ENCODE measurements at regions not wholly inside any gene's neighbourhood (a gene's known extent, or its start where the extent isn't known, plus 50 kb on each side); places are given as distances from the start of the nearest gene placed in this dataset.

DNA sequence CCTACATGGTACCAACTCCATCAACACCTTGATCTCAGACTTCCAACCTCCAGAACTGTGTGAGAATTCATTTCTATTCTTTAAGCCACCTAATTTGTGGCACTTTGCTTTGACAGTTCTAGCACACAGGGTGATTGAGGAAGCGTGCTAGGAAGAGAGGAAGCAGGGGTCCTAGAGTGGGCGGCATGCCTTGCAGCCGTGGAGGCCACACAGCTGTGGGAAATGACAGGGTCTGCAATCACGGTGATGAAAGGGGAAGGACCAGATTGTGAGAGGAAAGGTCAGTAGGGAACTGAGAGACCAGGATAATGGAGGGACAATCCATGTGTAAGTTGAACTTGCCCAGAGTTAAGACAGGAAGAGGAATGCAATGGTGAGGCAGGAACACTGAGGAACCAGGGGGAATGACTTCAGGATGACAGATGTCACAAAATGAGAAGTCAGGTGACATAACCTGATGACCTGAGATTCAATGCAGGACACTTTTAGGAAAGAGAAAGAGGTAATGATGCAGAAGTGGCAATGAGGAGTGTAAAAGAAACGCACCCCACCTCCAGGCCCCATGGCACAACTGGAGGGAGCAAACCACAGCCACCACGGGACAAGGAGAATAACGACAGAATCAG, 87.3 kb upstream of the PIK3CG start:
- H3K79me2 ChIP-seq (ENCODE audit: control insufficient read depth, low read length), result no peaks in the 10 kb centered on the region
- no peak overlapping the region for H3K27ac ChIP-seq (ENCODE audit: low read depth, low read length)
- no peak overlapping the region for H3K4me2 ChIP-seq (ENCODE audit: low read length)
- 0 out of 2 replicates have a peak, but pooled peaks cover 8% of the 10 kb centered on the region for H3K27me3 ChIP-seq (ENCODE audit: control insufficient read depth, low read length)
- H3K9me2 ChIP-seq (replicated peaks; ENCODE audit: control insufficient read depth, low read length), result no peaks in the 10 kb centered on the region
- H3K4me1 ChIP-seq (ENCODE audit: control insufficient read depth, low read length), result no peaks in the 10 kb centered on the region
- H3F3A ChIP-seq (ENCODE audit: control insufficient read depth, insufficient read depth), result no peaks in the 10 kb centered on the region
- H3K4me3 ChIP-seq (ENCODE audit: low read length), result no peak overlapping the region
- TF ChIP-seq, protein P1, sequence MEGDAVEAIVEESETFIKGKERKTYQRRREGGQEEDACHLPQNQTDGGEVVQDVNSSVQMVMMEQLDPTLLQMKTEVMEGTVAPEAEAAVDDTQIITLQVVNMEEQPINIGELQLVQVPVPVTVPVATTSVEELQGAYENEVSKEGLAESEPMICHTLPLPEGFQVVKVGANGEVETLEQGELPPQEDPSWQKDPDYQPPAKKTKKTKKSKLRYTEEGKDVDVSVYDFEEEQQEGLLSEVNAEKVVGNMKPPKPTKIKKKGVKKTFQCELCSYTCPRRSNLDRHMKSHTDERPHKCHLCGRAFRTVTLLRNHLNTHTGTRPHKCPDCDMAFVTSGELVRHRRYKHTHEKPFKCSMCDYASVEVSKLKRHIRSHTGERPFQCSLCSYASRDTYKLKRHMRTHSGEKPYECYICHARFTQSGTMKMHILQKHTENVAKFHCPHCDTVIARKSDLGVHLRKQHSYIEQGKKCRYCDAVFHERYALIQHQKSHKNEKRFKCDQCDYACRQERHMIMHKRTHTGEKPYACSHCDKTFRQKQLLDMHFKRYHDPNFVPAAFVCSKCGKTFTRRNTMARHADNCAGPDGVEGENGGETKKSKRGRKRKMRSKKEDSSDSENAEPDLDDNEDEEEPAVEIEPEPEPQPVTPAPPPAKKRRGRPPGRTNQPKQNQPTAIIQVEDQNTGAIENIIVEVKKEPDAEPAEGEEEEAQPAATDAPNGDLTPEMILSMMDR (IDR thresholded peaks at IDR 0.05; ENCODE audit: low read depth, low read length, poor library complexity, severe bottlenecking), result no peak
- no peak for TF ChIP-seq EZH2phosphoT487 (IDR thresholded peaks at IDR 0.05; ENCODE audit: borderline replicate concordance, low read length)
- H3K36me3 ChIP-seq (ENCODE audit: control insufficient read depth, low read length), result no peaks in the 10 kb centered on the region
- H3K9me3 ChIP-seq (ENCODE audit: control insufficient read depth, insufficient read depth, low read length), result no peaks in the 10 kb centered on the region
- H4K20me1 ChIP-seq (ENCODE audit: control insufficient read depth, insufficient read depth, low read depth, low read length), result no peaks in the 10 kb centered on the region

DNA sequence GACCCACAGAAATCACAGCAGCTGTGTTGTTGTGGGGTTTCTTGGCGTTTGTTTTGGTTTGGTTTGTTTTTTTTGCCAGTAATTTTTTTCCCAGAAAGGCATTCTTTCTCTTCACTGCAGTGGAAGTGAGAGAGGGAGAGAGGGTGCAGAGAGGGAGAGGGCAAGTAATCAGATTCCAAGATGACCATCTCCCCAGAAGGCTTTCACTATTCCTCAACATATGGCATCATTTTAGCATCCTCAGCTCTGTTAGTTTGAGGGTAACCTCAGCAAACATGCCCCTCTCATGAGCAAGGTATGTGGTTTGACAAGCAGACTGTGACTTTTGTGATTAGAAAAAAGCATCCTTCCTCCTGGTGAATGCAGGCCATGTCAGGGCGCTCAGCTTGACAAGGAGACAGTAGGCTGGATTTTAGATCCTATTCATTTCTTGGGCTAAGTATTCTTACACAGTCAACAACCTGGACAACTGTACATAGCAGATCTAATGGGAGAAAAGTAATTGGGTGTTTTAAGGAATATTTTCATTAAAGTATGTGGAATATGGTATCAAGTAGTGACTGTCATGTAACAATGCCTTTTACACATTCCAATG, 86.3 kb upstream of the PIK3CG start:
- Histone ChIP-seq H3K9me3 (ENCODE audit: control insufficient read depth, insufficient read depth, low read length) (no peaks in the 10 kb centered on the region), H3K79me2 (ENCODE audit: control insufficient read depth, low read length) (no peaks in the 10 kb centered on the region), H3K4me2 (ENCODE audit: low read length) (no peak overlapping the region), H3K4me1 (ENCODE audit: control insufficient read depth, low read length) (no peaks in the 10 kb centered on the region), H3K27ac (ENCODE audit: low read depth, low read length) (no peak overlapping the region), H3K4me3 (ENCODE audit: low read length) (no peak overlapping the region), H4K20me1 (ENCODE audit: control insufficient read depth, insufficient read depth, low read depth, low read length) (no peaks in the 10 kb centered on the region), H3K27me3 (ENCODE audit: control insufficient read depth, low read length) (peaks cover 2% of the 10 kb centered on the region; the same call in 1 of the 2 replicates), H3K9me2 (replicated peaks; ENCODE audit: control insufficient read depth, low read length) (no peaks in the 10 kb centered on the region), H3K36me3 (ENCODE audit: control insufficient read depth, low read length) (no peaks in the 10 kb centered on the region), H3F3A (ENCODE audit: control insufficient read depth, insufficient read depth) (no peaks in the 10 kb centered on the region)
- TF ChIP-seq, protein P1 (IDR thresholded peaks at IDR 0.05; ENCODE audit: low read depth, low read length, poor library complexity, severe bottlenecking), result no peak
- TF ChIP-seq EZH2phosphoT487 (IDR thresholded peaks at IDR 0.05; ENCODE audit: borderline replicate concordance, low read length), result no peak

DNA sequence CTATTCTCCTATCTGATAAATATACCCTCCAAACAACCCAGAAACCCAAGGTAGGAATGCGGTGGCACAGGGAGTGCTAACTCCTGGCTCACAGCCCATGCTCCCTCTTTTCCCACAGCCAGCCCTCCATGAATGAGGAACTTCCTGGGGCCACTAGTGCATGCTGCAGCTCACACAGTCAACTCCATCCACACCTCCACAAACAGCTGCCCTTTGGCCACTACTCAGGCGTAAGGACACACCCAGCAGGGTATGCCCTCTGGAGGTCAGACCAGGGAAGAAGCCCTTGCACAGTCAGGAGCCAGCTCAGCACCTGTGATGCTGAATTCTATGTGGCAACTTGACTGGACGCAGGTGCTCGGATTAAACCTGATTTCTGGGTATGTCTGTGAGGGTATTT, 85.2 kb upstream of the PIK3CG start:
- Histone ChIP-seq H3K4me2 (ENCODE audit: low read length) (no peak overlapping the region), H3K4me1 (ENCODE audit: control insufficient read depth, low read length) (no peaks in the 10 kb centered on the region), H4K20me1 (ENCODE audit: control insufficient read depth, insufficient read depth, low read depth, low read length) (no peaks in the 10 kb centered on the region), H3K9me3 (ENCODE audit: control insufficient read depth, insufficient read depth, low read length) (no peaks in the 10 kb centered on the region), H3K27ac (ENCODE audit: low read depth, low read length) (no peak overlapping the region), H3K27me3 (ENCODE audit: control insufficient read depth, low read length) (peaks cover 4% of the 10 kb centered on the region; the same call in 1 of the 2 replicates), H3K9me2 (replicated peaks; ENCODE audit: control insufficient read depth, low read length) (no peaks in the 10 kb centered on the region), H3K36me3 (ENCODE audit: control insufficient read depth, low read length) (no peaks in the 10 kb centered on the region), H3K4me3 (ENCODE audit: low read length) (no peak overlapping the region), H3K79me2 (ENCODE audit: control insufficient read depth, low read length) (no peaks in the 10 kb centered on the region), H3F3A (ENCODE audit: control insufficient read depth, insufficient read depth) (no peaks in the 10 kb centered on the region)
- TF ChIP-seq, protein P1 (IDR thresholded peaks at IDR 0.05; ENCODE audit: low read depth, low read length, poor library complexity, severe bottlenecking), result peak; percentile 44
- no peak for TF ChIP-seq EZH2phosphoT487 (IDR thresholded peaks at IDR 0.05; ENCODE audit: borderline replicate concordance, low read length)

All from DOHH2 (cell line).